ENCODE measurements at regions not wholly inside any gene's neighbourhood (a gene's known extent, or its start where the extent isn't known, plus 50 kb on each side); places are given as distances from the start of the nearest gene placed in this dataset.
A peak's percentile ranks its signal among the peaks of the same experiment; 100 is the strongest.

DNA sequence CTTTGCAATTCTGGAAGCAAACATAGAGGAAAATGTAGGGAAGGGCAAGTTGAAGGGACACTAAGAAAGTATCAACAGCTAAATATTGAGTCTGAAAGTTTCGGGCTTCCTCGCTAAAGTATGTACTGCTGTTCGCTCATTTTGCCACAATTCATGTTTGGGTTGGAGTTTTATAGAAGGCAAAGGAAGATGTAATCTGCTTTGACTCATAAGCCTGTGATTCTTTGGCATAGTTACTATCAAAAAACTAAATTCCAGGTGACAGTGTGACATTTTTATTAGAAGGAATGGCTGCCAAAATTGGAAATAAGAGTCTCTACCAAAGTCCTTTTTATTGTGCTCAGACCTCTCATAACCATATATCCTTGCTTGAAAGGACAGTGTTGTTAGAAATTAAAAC is 336.7 kb upstream of the ADGRL3 start:
- TF ChIP-seq JUNB (IDR thresholded peaks at IDR 0.05; ENCODE audit: unreplicated experiment) (no peak), ZNF462 (CRISPR knock-in tag; IDR thresholded peaks at IDR 0.05) (no peak)
- Mint-ChIP-seq H3K4me3 (no peak overlapping the region), H3K36me3 (ENCODE audit: low read depth) (no peaks in the 10 kb centered on the region), H3K27me3 (ENCODE audit: insufficient read depth, low read depth, poor library complexity) (no peaks in the 10 kb centered on the region), H3K9me3 (no peaks in the 10 kb centered on the region), H3K27ac (no peak overlapping the region), H3K4me1 (no peaks in the 10 kb centered on the region)
- ATAC-seq (no peak), DNase-seq (ENCODE audit: low spot score) (no peak)
- Histone ChIP-seq H3K4me1 (ENCODE audit: insufficient read depth) (no peaks in the 10 kb centered on the region), H2AFZ (no peak overlapping the region), H3K4me2 (no peak overlapping the region), H3K79me2 (replicated peaks; ENCODE audit: insufficient read depth) (no peaks in the 10 kb centered on the region), H3K4me3 (no peak overlapping the region), H3K9me2 (ENCODE audit: insufficient read depth) (no peaks in the 10 kb centered on the region), H4K20me1 (replicated peaks; ENCODE audit: insufficient read depth) (no peaks in the 10 kb centered on the region), H3K36me3 (ENCODE audit: insufficient read depth) (no peaks in the 10 kb centered on the region), H3K27ac (ENCODE audit: low read depth) (no peak overlapping the region), H3K27me3 (ENCODE audit: insufficient read depth) (no peaks in the 10 kb centered on the region), H3F3A (replicated peaks; ENCODE audit: low read depth) (no peaks in the 10 kb centered on the region)

DNA sequence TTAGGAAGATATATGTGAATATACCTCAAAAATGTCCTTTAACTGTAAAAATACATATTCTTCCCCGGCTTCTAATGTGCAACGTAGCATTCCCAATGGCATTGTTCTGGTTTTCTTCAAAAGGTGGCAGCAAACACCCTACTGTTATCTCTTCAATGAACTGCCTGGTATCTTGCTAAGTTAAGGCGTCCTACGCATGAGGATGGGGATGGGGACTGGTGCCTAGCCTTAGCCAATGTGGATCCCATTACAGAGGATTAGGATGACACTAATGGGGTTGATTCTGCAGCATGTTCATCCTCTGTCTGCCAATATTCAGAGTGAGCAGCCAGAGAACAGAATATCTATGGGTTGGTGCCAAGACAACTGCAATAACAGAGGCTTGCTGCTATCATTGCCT is 334.9 kb upstream of the ADGRL3 start:
- no peak overlapping the region for H3K27ac Mint-ChIP-seq
- Histone ChIP-seq H3K4me3 (no peak overlapping the region), H4K20me1 (replicated peaks; ENCODE audit: insufficient read depth) (no peaks in the 10 kb centered on the region), H3K27ac (ENCODE audit: low read depth) (no peak overlapping the region), H3K4me1 (ENCODE audit: insufficient read depth) (no peaks in the 10 kb centered on the region), H3K9me2 (ENCODE audit: insufficient read depth) (no peaks in the 10 kb centered on the region), H3K36me3 (ENCODE audit: insufficient read depth) (no peaks in the 10 kb centered on the region), H3K79me2 (replicated peaks; ENCODE audit: insufficient read depth) (no peaks in the 10 kb centered on the region), H3K4me2 (no peak overlapping the region), H3K27me3 (ENCODE audit: insufficient read depth) (no peaks in the 10 kb centered on the region), H3F3A (replicated peaks; ENCODE audit: low read depth) (no peaks in the 10 kb centered on the region), H2AFZ (no peak overlapping the region)
- H3K27me3 Mint-ChIP-seq (ENCODE audit: insufficient read depth, low read depth, poor library complexity): no peaks in the 10 kb centered on the region
- peak; percentile 70 for DNase-seq (ENCODE audit: low spot score)
- no peak overlapping the region for H3K4me3 Mint-ChIP-seq
- H3K36me3 Mint-ChIP-seq (ENCODE audit: low read depth): no peaks in the 10 kb centered on the region
- H3K4me1 Mint-ChIP-seq: no peaks in the 10 kb centered on the region
- H3K9me3 Mint-ChIP-seq: no peaks in the 10 kb centered on the region
- ATAC-seq: peak; percentile 96
- TF ChIP-seq, protein P1, sequence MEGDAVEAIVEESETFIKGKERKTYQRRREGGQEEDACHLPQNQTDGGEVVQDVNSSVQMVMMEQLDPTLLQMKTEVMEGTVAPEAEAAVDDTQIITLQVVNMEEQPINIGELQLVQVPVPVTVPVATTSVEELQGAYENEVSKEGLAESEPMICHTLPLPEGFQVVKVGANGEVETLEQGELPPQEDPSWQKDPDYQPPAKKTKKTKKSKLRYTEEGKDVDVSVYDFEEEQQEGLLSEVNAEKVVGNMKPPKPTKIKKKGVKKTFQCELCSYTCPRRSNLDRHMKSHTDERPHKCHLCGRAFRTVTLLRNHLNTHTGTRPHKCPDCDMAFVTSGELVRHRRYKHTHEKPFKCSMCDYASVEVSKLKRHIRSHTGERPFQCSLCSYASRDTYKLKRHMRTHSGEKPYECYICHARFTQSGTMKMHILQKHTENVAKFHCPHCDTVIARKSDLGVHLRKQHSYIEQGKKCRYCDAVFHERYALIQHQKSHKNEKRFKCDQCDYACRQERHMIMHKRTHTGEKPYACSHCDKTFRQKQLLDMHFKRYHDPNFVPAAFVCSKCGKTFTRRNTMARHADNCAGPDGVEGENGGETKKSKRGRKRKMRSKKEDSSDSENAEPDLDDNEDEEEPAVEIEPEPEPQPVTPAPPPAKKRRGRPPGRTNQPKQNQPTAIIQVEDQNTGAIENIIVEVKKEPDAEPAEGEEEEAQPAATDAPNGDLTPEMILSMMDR (conservative IDR thresholded peaks at IDR 0.05; ENCODE audit: low read depth in 2 of 2): peak; percentile 59 to 82
- no peak for TF ChIP-seq ZNF114 (CRISPR knock-in tag; IDR thresholded peaks at IDR 0.05)
- TF ChIP-seq NANOG (IDR thresholded peaks at IDR 0.05; ENCODE audit: borderline replicate concordance): no peak
- TF ChIP-seq CREB1 (CRISPR knock-in tag; IDR thresholded peaks at IDR 0.05; ENCODE audit: low read depth): no peak
- TF ChIP-seq EZH2phosphoT487 (IDR thresholded peaks at IDR 0.05; ENCODE audit: unreplicated experiment): no peak
- no peak for TF ChIP-seq JUNB (IDR thresholded peaks at IDR 0.05; ENCODE audit: unreplicated experiment)
- TF ChIP-seq EZH2 (IDR thresholded peaks at IDR 0.05; ENCODE audit: low read depth, unreplicated experiment): no peak
